MCF 10A (cell line): ENCODE measurements at regions not wholly inside any gene's neighbourhood (a gene's known extent, or its start where the extent isn't known, plus 50 kb on each side); places are given as distances from the start of the nearest gene placed in this dataset.

Experiments
- BruUV-seq: library from RNA; stranded (reverse); fragments of 400-500 nt; replicated peaks from 2 replicates; lab custom pipeline; 2021; lab: Mats Ljungman, UMichigan
- CTCF ChIA-PET: fragments of 300-600 bp; sonication (Branson Sonifier 250); formaldehyde crosslinking; extraction: SDS; loops from one replicate; lab custom pipeline; 2021; ENCODE audit warnings: antibody characterized with exemption, inconsistent platforms; lab: Yijun Ruan, JAX
- POLR2A ChIA-PET: fragments of 300-600, 350-650 bp; sonication (Branson Sonifier 250); formaldehyde crosslinking; extraction: SDS; loops from one replicate; lab custom pipeline; 2020; ENCODE audit warnings: antibody characterized with exemption, inconsistent platforms; lab: Yijun Ruan, JAX
- DNase-seq: peaks from one replicate; pipeline ENCODE4 v3.0.0-alpha.2; 2018; ENCODE audit not compliant: unreplicated experiment
- H3K27ac Mint-ChIP-seq: one replicate; pipeline ENCODE4 v1.8.0; 2022; ENCODE audit warnings: mild to moderate bottlenecking, low read depth, mixed read lengths; ENCODE audit not compliant: unreplicated experiment
- H3K27me3 Mint-ChIP-seq: one replicate; pipeline ENCODE4 v1.8.0; 2022; ENCODE audit warnings: mixed read lengths; ENCODE audit not compliant: insufficient read depth, unreplicated experiment
- H3K36me3 Mint-ChIP-seq: one replicate; pipeline ENCODE4 v1.8.0; 2022; ENCODE audit warnings: mild to moderate bottlenecking, moderate library complexity, mixed read lengths; ENCODE audit not compliant: insufficient read depth, unreplicated experiment
- H3K4me1 Mint-ChIP-seq: one replicate; pipeline ENCODE4 v1.8.0; 2022; ENCODE audit warnings: mixed read lengths; ENCODE audit not compliant: insufficient read depth, unreplicated experiment
- H3K4me3 Mint-ChIP-seq: one replicate; pipeline ENCODE4 v1.8.0; 2022; ENCODE audit warnings: mild to moderate bottlenecking, moderate library complexity, mixed read lengths; ENCODE audit not compliant: unreplicated experiment
- H3K9me3 Mint-ChIP-seq: one replicate; pipeline ENCODE4 v1.8.0; 2022; ENCODE audit warnings: mixed read lengths; ENCODE audit not compliant: unreplicated experiment
- intact Hi-C: fragments of 100-400 bp; cut with micrococcal nuclease; formaldehyde crosslinking; loops from 2 replicates; pipeline ENCODE4 v1.14.1; 2022
- TF ChIP-seq, protein P1 (sequence below): fragments of 200-600 bp; IDR thresholded peaks from one replicate; pipeline ENCODE4 v1.8.0; 2022; ENCODE audit warnings: antibody characterized with exemption, mild to moderate bottlenecking; ENCODE audit not compliant: unreplicated experiment

DNA sequence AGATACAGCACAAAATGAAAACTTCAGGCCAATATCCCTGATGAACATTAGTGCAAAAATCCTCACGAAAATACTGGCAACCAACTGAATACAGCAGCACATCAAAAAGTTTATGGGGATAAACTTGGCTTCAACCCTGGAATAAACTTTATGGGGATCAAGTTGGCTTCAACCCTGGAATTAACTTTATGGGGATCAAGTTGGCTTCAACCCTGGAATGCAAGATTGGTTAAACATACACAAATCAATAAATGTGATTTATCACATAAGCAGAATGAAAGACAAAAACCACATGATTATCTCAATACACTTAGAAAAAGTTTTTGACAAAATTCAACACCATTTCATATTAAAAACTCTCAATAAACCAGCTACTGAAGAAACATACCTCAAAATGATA, 213.7 kb upstream of the DMRTA1 start:
- Mint-ChIP-seq H3K9me3 (no peaks in the 10 kb centered on the region), H3K4me1 (peaks cover 2% of the 10 kb centered on the region), H3K27me3 (no peaks in the 10 kb centered on the region), H3K27ac (no peak overlapping the region), H3K4me3 (no peak overlapping the region), H3K36me3 (no peaks in the 10 kb centered on the region)
- intact Hi-C loops, result loop anchor here (10.0 kb wide), 1 partner anchor 738 kb away; no protein-coding TSS in a partner anchor
- TF ChIP-seq, protein P1, sequence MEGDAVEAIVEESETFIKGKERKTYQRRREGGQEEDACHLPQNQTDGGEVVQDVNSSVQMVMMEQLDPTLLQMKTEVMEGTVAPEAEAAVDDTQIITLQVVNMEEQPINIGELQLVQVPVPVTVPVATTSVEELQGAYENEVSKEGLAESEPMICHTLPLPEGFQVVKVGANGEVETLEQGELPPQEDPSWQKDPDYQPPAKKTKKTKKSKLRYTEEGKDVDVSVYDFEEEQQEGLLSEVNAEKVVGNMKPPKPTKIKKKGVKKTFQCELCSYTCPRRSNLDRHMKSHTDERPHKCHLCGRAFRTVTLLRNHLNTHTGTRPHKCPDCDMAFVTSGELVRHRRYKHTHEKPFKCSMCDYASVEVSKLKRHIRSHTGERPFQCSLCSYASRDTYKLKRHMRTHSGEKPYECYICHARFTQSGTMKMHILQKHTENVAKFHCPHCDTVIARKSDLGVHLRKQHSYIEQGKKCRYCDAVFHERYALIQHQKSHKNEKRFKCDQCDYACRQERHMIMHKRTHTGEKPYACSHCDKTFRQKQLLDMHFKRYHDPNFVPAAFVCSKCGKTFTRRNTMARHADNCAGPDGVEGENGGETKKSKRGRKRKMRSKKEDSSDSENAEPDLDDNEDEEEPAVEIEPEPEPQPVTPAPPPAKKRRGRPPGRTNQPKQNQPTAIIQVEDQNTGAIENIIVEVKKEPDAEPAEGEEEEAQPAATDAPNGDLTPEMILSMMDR, result no peak
- CTCF ChIA-PET, result interaction anchor here (0.7 to 1.6 kb wide), 5 partner anchors 15 to 767 kb away, joined by 3 to 5 read pairs (median 4); no protein-coding TSS in a partner anchor
- no TSS peak for BruUV-seq
- no peak for DNase-seq
- POLR2A ChIA-PET, result no interaction called here

DNA sequence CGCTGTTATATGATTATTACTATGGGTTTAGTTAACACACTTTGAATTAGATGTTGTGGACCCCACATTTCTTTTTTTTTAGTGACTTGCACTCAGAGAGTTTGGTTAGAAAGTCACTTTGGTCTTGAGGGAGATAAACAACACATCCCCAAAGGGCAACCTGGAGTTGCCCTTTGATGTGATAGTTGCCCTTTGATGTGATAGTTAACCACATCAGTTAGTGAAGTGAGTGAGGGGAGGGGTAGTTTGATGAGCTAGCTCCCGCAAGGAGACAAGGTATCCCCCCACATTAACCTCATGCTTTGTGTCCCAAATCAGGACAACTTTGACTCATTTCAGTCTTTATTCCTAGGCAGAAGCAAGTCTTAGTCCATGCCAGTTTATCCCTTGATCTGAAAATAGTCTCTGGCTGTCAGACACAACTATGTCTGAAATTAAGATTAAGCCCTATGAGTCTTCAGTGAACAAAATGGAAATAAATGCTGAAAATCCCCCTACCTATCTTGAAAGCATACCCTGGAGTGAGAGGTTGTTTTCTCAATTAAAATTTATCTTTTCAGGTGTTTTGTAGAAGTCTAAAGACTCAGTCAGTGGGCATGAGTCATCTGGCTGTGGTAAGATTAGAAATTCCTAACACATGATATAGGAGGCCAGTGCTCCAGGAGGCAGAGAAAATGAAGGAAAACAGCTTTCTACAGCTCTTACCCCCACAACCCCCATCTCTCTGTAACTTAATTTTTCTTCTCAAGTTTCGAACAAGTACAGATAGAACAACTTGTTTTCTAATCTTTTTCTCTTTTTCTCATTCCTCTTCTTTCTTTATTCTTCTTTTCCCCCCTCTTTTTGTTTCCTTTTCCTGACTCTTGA, 208.9 kb upstream of the DMRTA1 start:
- peak overlapping the region; percentile 50 for H3K4me3 Mint-ChIP-seq
- no TSS peak for BruUV-seq
- peaks cover 37% of the 10 kb centered on the region for H3K4me1 Mint-ChIP-seq
- TF ChIP-seq, protein P1, result no peak
- ChIA-PET POLR2A (interaction anchor here (0.7 to 2.1 kb wide), 8 partner anchors 24 to 687 kb away, joined by 3 to 6 read pairs (median 6); no protein-coding TSS in a partner anchor), CTCF (interaction anchor here (0.6 to 3.4 kb wide), 13 partner anchors 9 to 912 kb away, joined by 3 to 21 read pairs (median 5); no protein-coding TSS in a partner anchor)
- DNase-seq, result peak; percentile 65
- no peaks in the 10 kb centered on the region for H3K36me3 Mint-ChIP-seq
- no peaks in the 10 kb centered on the region for H3K9me3 Mint-ChIP-seq
- H3K27ac Mint-ChIP-seq, result peak overlapping the region; percentile 86
- H3K27me3 Mint-ChIP-seq, result no peaks in the 10 kb centered on the region
- intact Hi-C loops, result loop anchor here (2.0 to 10.0 kb wide), 2 partner anchors 549 to 743 kb away; no protein-coding TSS in a partner anchor

DNA sequence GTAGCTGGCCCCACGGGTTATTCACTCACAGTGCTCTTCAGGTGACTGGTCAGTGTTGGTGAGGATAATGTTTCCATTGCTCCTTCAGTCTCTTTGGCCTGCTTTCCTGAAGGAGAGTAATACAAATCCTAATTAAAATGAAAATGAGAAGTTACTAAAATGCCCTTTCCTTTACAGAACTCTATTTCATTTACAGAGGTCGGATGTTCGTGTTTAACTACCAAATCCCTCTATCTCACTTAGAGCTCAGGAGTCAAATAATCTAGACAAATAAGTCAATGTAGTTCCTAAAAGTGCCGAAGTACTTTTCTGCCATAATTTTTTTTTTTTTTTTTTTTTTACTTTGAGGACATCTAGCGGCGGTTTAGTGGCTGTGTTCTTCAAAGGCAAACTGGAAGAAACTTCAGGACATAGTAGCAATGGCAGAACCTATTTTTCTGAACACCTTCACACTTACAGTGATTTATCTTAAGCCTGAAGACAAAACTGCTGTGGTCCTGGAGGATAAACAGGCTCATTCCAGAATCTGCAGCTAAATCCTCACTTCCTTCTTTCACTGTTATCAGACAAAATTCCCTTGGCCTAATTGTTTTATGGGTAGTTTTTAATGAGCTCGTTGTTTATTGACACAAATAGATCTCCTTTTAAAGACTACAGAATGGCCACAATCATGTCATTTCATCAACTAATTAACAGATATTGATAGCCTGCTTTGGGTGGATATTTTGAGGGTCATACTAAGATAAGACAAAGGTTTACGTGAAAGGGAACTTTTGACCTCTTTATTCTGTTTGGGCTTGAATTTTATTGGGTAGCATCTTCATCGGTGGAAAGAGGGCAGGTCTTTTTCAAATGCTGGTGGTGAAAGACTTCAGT, 207.6 kb upstream of the DMRTA1 start:
- ChIA-PET CTCF (interaction anchor here (0.5 to 3.4 kb wide), 38 partner anchors 10 to 986 kb away, joined by 3 to 21 read pairs (median 4); no protein-coding TSS in a partner anchor), POLR2A (interaction anchor here (0.7 to 2.1 kb wide), 9 partner anchors 25 to 689 kb away, joined by 3 to 8 read pairs (median 6); no protein-coding TSS in a partner anchor)
- Mint-ChIP-seq H3K4me3 (peak overlapping the region; percentile 50), H3K27me3 (no peaks in the 10 kb centered on the region), H3K27ac (peak overlapping the region; percentile 86), H3K4me1 (peaks cover 37% of the 10 kb centered on the region), H3K36me3 (no peaks in the 10 kb centered on the region), H3K9me3 (no peaks in the 10 kb centered on the region)
- intact Hi-C loops, result loop anchor here (1.0 to 10.0 kb wide), 4 partner anchors 530 to 744 kb away; no protein-coding TSS in a partner anchor
- DNase-seq, result peak; percentile 33
- TSS peak; percentile 84 for BruUV-seq
- TF ChIP-seq, protein P1, result no peak
